KOPT-K1 (cell line): ENCODE measurements at regions not wholly inside any gene's neighbourhood (a gene's known extent, or its start where the extent isn't known, plus 50 kb on each side); places are given as distances from the start of the nearest gene placed in this dataset.
"Not testable (repeated sequence)": the region's sequence is repeated elsewhere in the genome, so short reads cannot be mapped to it uniquely, and the experiment has no call there.

Experiments used
- H3K27ac ChIP-seq: fragments of 200-600 bp; sonication (generic); 2 replicates; pipeline ENCODE4 v1.5.1; 2016; ENCODE audit warnings: antibody characterized with exemption, mild to moderate bottlenecking, low read depth, low read length; ENCODE audit not compliant: poor library complexity, severe bottlenecking
- H3K36me3 ChIP-seq: fragments of 200-600 bp; sonication (generic); 2 replicates; pipeline ENCODE4 v1.5.1; 2017; ENCODE audit warnings: antibody characterized with exemption, mild to moderate bottlenecking, low read length, moderate library complexity; ENCODE audit not compliant: insufficient read depth
- H3K9me3 ChIP-seq: fragments of 200-600 bp; sonication (generic); 2 replicates; pipeline ENCODE4 v1.5.1; 2017; ENCODE audit warnings: antibody characterized with exemption, low read length, mild to moderate bottlenecking; ENCODE audit not compliant: insufficient read depth, poor library complexity, severe bottlenecking

- no peaks in the 10 kb centered on the region for H3K36me3 ChIP-seq
- H3K27ac ChIP-seq = no peak overlapping the region
- H3K9me3 ChIP-seq = no peaks in the 10 kb centered on the region
Observed at GRCh38 chr10:61262486-61263261, 190.5 kb downstream of the TMEM26 start.

- Histone ChIP-seq H3K9me3 (peaks cover 4% of the 10 kb centered on the region), H3K27ac (no peak overlapping the region), H3K36me3 (no peaks in the 10 kb centered on the region)
Observed at GRCh38 chr10:61257956-61258496, 195.2 kb downstream of the TMEM26 start.

GRCh38 chr10:61257136-61257535 is 196.0 kb downstream of the TMEM26 start:
- H3K27ac ChIP-seq = no peak overlapping the region
- peaks cover 7% of the 10 kb centered on the region for H3K9me3 ChIP-seq
- H3K36me3 ChIP-seq = no peaks in the 10 kb centered on the region

- H3K36me3 ChIP-seq, H3K27ac ChIP-seq, H3K9me3 ChIP-seq: not testable (repeated sequence)
Observed at GRCh38 chr10:61252326-61252725, 200.9 kb downstream of the TMEM26 start.

- no peak overlapping the region for H3K27ac ChIP-seq
- peaks cover 7% of the 10 kb centered on the region for H3K9me3 ChIP-seq
- H3K36me3 ChIP-seq = no peaks in the 10 kb centered on the region
Observed at GRCh38 chr10:61251089-61251488, 202.1 kb downstream of the TMEM26 start.

GRCh38 chr10:61250131-61250530 is 203.1 kb downstream of the TMEM26 start:
- Histone ChIP-seq H3K36me3 (no peaks in the 10 kb centered on the region), H3K9me3 (peaks cover 7% of the 10 kb centered on the region), H3K27ac (no peak overlapping the region)

GRCh38 chr10:61248013-61248412 is 205.2 kb downstream of the TMEM26 start:
- Histone ChIP-seq H3K36me3 (no peaks in the 10 kb centered on the region), H3K27ac (no peak overlapping the region)

GRCh38 chr10:61244261-61244775 is 208.9 kb downstream of the TMEM26 start:
- H3K27ac ChIP-seq = no peak overlapping the region
- H3K9me3 ChIP-seq = no peaks in the 10 kb centered on the region
- no peaks in the 10 kb centered on the region for H3K36me3 ChIP-seq

More at GRCh38 chr10:61248013-61248412, 205.2 kb downstream of the TMEM26 start:
- H3K9me3 ChIP-seq = peaks cover 2% of the 10 kb centered on the region

GRCh38 chr10:61232780-61233179 is 220.4 kb downstream of the TMEM26 start:
- H3K36me3 ChIP-seq = no peaks in the 10 kb centered on the region
- H3K9me3 ChIP-seq = peaks cover 5% of the 10 kb centered on the region
- no peak overlapping the region for H3K27ac ChIP-seq

GRCh38 chr10:61225939-61226338 is 227.2 kb downstream of the TMEM26 start:
- Histone ChIP-seq H3K9me3 (peaks cover 17% of the 10 kb centered on the region), H3K27ac (no peak overlapping the region)

GRCh38 chr10:61223576-61223975 is 229.6 kb downstream of the TMEM26 start:
- H3K36me3 ChIP-seq = no peaks in the 10 kb centered on the region
- peaks cover 17% of the 10 kb centered on the region for H3K9me3 ChIP-seq
- no peak overlapping the region for H3K27ac ChIP-seq

More at GRCh38 chr10:61225939-61226338, 227.2 kb downstream of the TMEM26 start:
- no peaks in the 10 kb centered on the region for H3K36me3 ChIP-seq

GRCh38 chr10:61219696-61220095 is 233.5 kb downstream of the TMEM26 start:
- no peak overlapping the region for H3K27ac ChIP-seq
- H3K9me3 ChIP-seq = no peaks in the 10 kb centered on the region
- no peaks in the 10 kb centered on the region for H3K36me3 ChIP-seq

- no peaks in the 10 kb centered on the region for H3K9me3 ChIP-seq
- H3K36me3 ChIP-seq = no peaks in the 10 kb centered on the region
- H3K27ac ChIP-seq = no peak overlapping the region
Observed at GRCh38 chr10:61217851-61218565, 235.2 kb downstream of the TMEM26 start.

GRCh38 chr10:61215246-61215645 is 237.9 kb downstream of the TMEM26 start:
- Histone ChIP-seq H3K36me3 (no peaks in the 10 kb centered on the region), H3K27ac (no peak overlapping the region), H3K9me3 (no peaks in the 10 kb centered on the region)

- Histone ChIP-seq H3K36me3 (no peaks in the 10 kb centered on the region), H3K9me3 (no peaks in the 10 kb centered on the region), H3K27ac (no peak overlapping the region)
Observed at GRCh38 chr10:61211468-61211867, 241.7 kb downstream of the TMEM26 start.
